ENCODE measurements at regions not wholly inside any gene's neighbourhood (a gene's known extent, or its start where the extent isn't known, plus 50 kb on each side); places are given as distances from the start of the nearest gene placed in this dataset.

- Histone ChIP-seq H3K4me3 (replicated peaks in 1 of 3; ENCODE audit: insufficient read depth in 1 of 3, low read depth in 2 of 3, low read length in 3 of 3) (no peak overlapping the region), H3K4me2 (ENCODE audit: low read depth, low read length) (no peak overlapping the region), H3K27me3 (ENCODE audit: control insufficient read depth in 1 of 2, insufficient read depth in 2 of 2, low read length in 2 of 2) (no peaks in the 10 kb centered on the region), H3K9me3 (ENCODE audit: low read length) (peaks cover 3% of the 10 kb centered on the region), H3K36me3 (replicated peaks in 1 of 2; ENCODE audit: control insufficient read depth in 1 of 2, insufficient read depth in 2 of 2, low read length in 2 of 2) (no peaks in the 10 kb centered on the region), H3K27ac (ENCODE audit: extremely low read length, insufficient read depth, low read length) (no peak overlapping the region), H3K9ac (ENCODE audit: insufficient read depth, low read depth, low read length) (no peak overlapping the region), H4K20me1 (ENCODE audit: insufficient read depth, low read length) (no peaks in the 10 kb centered on the region), H3K4me1 (ENCODE audit: insufficient read depth, low read length) (no peaks in the 10 kb centered on the region), H3K79me2 (ENCODE audit: insufficient read depth, low read length) (no peaks in the 10 kb centered on the region), H2AFZ (ENCODE audit: low read length) (no peak overlapping the region)
- ATAC-seq = no peak
- no peak for FAIRE-seq
- intact Hi-C loops (cut with micrococcal nuclease; ENCODE audit: unreplicated experiment) (no loop called here), in situ Hi-C loops (cut with HindIII; ENCODE audit: extremely low pct_ligation_motif_present, low pct_unique_long_range_greater_than_20kb) (loop anchor here (10.0 kb wide), 1 partner anchor 962 kb away; no protein-coding TSS in a partner anchor)
- ChIA-PET POLR2A (no interaction called here), CTCF (ENCODE audit: low intra/inter-chr PET ratio, low total read pairs) (no interaction called here)
- BruUV-seq (replicated peaks) = no TSS peak
- DNase-seq (ENCODE audit: low spot score) = no peak
- TF ChIP-seq ZNF607 (CRISPR knock-in tag; IDR thresholded peaks at IDR 0.05; ENCODE audit: borderline replicate concordance) (no peak), POGZ (CRISPR knock-in tag; IDR thresholded peaks at IDR 0.05) (no peak), ZNF343 (CRISPR knock-in tag; IDR thresholded peaks at IDR 0.05) (no peak), AKAP8 (CRISPR knock-in tag; IDR thresholded peaks at IDR 0.05) (no peak), ZBTB7B (CRISPR knock-in tag; IDR thresholded peaks at IDR 0.05) (no peak), ZNF274 (CRISPR knock-in tag; IDR thresholded peaks at IDR 0.05) (no peak), ZNF788 (CRISPR knock-in tag; IDR thresholded peaks at IDR 0.05; ENCODE audit: borderline replicate concordance) (no peak), ZBTB25 (CRISPR knock-in tag; IDR thresholded peaks at IDR 0.05) (no peak), ZNF546 (CRISPR knock-in tag; conservative IDR thresholded peaks at IDR 0.05) (no peak)
Observed at GRCh38 chr4:59243038-59243437, 1957.1 kb upstream of the ADGRL3 start.

GRCh38 chr4:59247032-59247431 is 1953.1 kb upstream of the ADGRL3 start:
- in situ Hi-C loops (cut with HindIII; ENCODE audit: extremely low pct_ligation_motif_present, low pct_unique_long_range_greater_than_20kb) (loop anchor here (10.0 kb wide), 1 partner anchor 958 kb away; no protein-coding TSS in a partner anchor), intact Hi-C loops (cut with micrococcal nuclease; ENCODE audit: unreplicated experiment) (loop anchor here (2.0 kb wide), 1 partner anchor 748 kb away; no protein-coding TSS in a partner anchor)
- H4K20me1 ChIP-seq (ENCODE audit: insufficient read depth, low read length) = no peaks in the 10 kb centered on the region
- H3K9me3 ChIP-seq (ENCODE audit: low read length) = no peaks in the 10 kb centered on the region
- 0% methylated on average over 1 of the region's 1 CpG for WGBS (ENCODE audit: low lambda C conversion rate)
- H3K9ac ChIP-seq (ENCODE audit: insufficient read depth, low read depth, low read length) = no peak overlapping the region
- H3K4me1 ChIP-seq (ENCODE audit: insufficient read depth, low read length) = no peaks in the 10 kb centered on the region
- H3K4me3 ChIP-seq (replicated peaks in 1 of 3; ENCODE audit: insufficient read depth in 1 of 3, low read depth in 2 of 3, low read length in 3 of 3) = no peak overlapping the region
- peak; percentile 1 for DNase-seq (ENCODE audit: low spot score)
- BruUV-seq (replicated peaks) = no TSS peak
- ChIA-PET CTCF (ENCODE audit: low intra/inter-chr PET ratio, low total read pairs) (no interaction called here), POLR2A (no interaction called here)
- no peak overlapping the region for H3K27ac ChIP-seq (ENCODE audit: extremely low read length, insufficient read depth, low read length)
- no peak overlapping the region for H3K4me2 ChIP-seq (ENCODE audit: low read depth, low read length)
- no peaks in the 10 kb centered on the region for H3K27me3 ChIP-seq (ENCODE audit: control insufficient read depth in 1 of 2, insufficient read depth in 2 of 2, low read length in 2 of 2)
- H3K79me2 ChIP-seq (ENCODE audit: insufficient read depth, low read length) = no peaks in the 10 kb centered on the region
- no peak for FAIRE-seq
- no peak for ATAC-seq
- no peaks in the 10 kb centered on the region for H3K36me3 ChIP-seq (replicated peaks in 1 of 2; ENCODE audit: control insufficient read depth in 1 of 2, insufficient read depth in 2 of 2, low read length in 2 of 2)
- H2AFZ ChIP-seq (ENCODE audit: low read length) = no peak overlapping the region
- TF ChIP-seq NR0B2 (CRISPR knock-in tag; IDR thresholded peaks at IDR 0.05) = no peak
- TF ChIP-seq REST (IDR thresholded peaks at IDR 0.05; ENCODE audit: borderline replicate concordance in 1 of 2, low read depth in 1 of 2, low read length in 2 of 2) = no peak
- TF ChIP-seq POGK (CRISPR knock-in tag; conservative IDR thresholded peaks at IDR 0.05) = no peak
- TF ChIP-seq ZNF430 (CRISPR knock-in tag; IDR thresholded peaks at IDR 0.05) = no peak
